T1000 (cell line): ENCODE measurements at regions not wholly inside any gene's neighbourhood (a gene's known extent, or its start where the extent isn't known, plus 50 kb on each side); places are given as distances from the start of the nearest gene placed in this dataset.
"Not testable (repeated sequence)": the region's sequence is repeated elsewhere in the genome, so short reads cannot be mapped to it uniquely, and the experiment has no call there.

Experiments used
- DNase-seq: peaks from one replicate; lab custom pipeline; 2025; ENCODE audit warnings: mixed read lengths; lab: John Stamatoyannopoulos, UW

DNA sequence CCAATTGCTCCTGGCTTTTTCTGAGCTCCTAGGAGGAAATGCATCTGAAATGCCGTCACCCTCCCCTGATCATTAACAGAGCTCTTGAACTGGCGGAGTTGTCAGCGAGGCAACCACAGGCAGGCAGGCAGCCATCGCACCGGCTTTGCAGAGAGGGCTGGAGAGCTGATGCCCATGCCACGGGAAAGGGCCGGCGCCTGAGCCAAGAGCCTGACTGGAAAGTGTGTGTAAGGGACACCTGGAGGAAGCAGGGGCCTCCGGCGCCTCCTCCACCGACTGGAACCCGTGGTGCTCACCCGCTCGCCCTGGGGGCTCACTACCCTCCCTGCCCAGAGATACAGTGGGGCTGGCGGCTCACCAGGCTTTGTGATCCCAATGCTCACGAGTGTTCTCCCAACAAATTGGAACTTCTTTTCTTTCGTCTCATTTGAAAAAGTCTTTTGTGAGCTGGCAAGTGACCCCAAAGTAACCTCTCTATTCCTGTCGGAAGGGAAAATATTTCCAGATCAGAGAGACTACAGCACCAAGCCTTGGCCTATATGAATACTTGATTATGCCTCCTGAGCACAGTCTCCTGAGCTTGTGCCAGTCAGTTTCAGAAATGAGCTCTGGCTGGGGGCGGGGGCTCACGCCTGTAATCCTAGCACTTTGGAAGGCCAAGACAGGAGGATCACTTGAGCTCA is 97.7 kb upstream of the SLC25A33 start:
- DNase-seq = no peak

- DNase-seq = no peak
These were observed 96.9 kb upstream of the SLC25A33 start for GRCh38 chr1:9442278-9442846.

- DNase-seq = no peak
These were observed 96.3 kb upstream of the SLC25A33 start for GRCh38 chr1:9442986-9443385.

GRCh38 chr1:9443913-9444445 is 95.3 kb upstream of the SLC25A33 start:
- no peak for DNase-seq

DNA sequence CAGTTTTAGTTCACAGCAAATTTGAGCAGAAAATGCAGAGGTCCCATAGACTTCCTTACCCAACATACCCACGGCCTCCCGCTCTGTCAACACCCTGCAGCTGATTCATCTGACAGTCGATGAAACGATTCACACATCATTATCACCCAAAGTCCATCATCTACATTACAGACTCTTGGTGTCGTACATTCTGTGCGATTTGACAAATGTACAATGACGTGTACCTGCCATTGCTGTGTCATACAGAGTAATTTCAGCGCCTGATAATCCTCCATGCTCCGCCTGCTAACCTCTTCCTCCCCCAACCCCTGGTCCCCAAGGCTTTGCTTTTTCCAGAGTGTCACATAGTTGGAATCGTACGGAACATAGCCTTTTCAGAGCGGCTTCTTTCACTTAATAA is 94.7 kb upstream of the SLC25A33 start:
- no peak for DNase-seq

DNA sequence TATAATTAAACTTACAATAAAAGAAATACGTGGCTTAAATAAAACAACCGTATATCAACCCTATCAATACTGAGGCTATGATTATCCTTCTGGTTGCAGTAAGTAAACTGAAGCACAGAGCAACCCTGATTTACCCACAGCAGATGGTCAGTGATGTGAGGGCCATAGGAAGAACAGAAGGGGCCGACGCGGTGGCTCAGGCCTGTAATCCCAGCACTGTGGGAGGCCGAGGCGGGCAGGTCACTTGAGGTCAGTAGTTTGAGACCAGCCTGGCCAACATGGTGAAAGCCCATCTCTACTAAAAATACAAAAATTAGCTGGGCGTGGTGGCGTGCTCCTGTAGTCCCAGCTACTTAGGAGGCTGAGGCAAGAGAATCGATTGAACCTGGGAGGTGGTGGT is 94.2 kb upstream of the SLC25A33 start:
- DNase-seq = not testable (repeated sequence)

- DNase-seq = no peak
These were observed 91.9 kb upstream of the SLC25A33 start for GRCh38 chr1:9447215-9447960.

- DNase-seq = no peak
These were observed 90.8 kb upstream of the SLC25A33 start for GRCh38 chr1:9448132-9449109.

DNA sequence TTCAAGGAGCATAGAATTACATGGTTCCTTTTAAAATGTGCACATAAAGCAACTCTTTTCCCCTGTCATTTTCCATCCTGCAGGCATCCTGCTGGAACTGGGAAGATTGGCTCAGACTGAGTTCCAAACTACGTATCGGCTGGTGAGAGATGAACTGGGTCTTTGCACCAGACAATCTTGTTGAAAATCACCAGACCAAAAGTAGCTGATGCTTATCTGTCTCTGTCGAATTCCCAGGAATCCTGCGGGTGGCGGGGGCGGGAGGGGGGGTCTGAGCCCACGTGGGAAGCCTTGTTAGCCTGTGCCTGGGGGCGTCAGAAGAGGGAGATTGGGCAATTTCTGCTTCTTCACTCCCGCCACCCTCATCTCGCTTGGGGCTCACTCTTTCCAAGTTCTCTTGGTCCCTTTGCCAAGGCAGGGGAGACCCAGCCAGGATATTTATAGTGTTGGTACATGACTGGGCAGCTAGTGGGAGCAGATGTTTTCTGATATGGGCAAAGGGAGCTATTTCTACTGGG is 90.1 kb upstream of the SLC25A33 start:
- peak; percentile 14 for DNase-seq

DNA sequence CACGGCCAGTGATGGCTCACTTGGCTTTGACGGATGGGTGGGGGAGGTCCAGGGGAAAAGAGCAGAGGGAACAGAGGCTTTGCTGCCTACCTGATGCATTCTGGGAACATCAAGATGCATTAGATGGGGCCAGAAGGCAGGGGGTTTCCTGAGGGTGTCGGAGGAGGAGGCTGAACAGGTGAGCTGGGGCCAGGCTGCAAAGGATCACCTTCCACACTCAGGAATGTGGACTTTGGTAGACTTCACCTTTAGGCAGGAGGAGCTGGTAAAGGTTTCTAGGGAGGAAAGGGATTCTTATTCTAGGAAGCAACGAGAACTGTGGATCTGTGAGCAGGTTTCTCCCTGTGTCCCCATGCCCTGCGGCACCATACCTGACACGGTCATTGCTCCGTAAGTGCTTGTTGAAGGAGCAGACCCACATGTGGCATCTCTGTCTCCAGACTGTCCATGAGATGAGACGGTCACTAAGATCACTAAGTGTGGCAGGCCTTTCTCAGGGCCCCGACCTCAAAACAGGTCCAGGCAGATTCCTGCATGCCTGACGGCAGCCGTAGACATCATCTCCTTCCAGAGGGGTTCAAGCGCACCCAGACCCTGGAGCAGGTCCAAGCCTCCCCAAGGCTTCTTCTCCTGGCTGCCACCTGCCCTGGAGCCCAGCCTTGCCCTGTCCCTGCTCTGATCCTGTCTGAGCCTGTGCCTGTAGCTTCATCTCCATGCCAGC is 89.1 kb upstream of the SLC25A33 start:
- no peak for DNase-seq

GRCh38 chr1:9451081-9451480 is 88.2 kb upstream of the SLC25A33 start:
- no peak for DNase-seq

DNA sequence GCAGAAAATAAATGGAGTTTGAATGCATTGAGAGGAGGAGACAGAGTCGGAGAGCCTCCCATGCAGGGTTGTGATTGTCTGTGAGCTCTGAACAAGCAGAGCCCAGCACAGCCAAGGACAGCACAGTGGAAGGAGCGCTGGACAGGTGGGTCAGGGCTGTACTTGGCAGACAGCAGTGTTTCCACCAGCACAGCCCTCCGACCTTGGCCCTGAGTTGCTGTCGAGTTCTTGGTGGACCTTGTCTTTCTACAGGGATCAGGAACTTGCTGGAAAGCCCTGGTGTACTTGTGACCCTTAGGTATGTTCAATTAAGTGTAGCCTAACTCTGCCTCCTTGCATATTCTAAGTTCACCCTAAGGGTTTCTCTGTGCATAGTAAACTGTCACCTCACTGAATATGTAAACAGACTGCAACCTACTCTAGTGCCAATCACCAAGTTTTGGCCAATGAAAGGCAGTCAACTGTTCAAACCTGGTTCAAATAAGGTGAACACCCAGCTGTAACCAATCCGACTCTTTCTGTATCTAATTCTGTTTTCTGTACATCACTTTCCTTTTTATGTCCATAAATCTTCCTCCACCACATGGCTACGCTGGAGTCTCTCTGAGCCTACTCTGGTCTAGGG is 86.6 kb upstream of the SLC25A33 start:
- DNase-seq = no peak

DNA sequence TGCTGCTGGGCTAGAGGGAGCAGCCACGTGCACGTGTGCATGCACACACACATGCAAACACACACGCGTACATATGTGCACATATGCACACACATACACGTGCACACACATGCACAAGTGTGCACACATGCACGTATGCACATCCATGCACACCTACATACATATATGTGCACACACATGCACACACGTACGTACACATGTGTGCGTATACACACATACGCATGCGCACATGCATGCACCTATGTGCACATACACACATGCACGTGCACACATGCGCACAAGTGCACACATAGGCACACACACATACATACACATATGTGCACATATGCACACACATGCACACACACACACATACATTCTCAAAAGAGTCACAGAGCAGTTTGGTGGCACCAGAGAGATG is 85.9 kb upstream of the SLC25A33 start:
- DNase-seq = no peak

GRCh38 chr1:9453779-9454418 is 85.4 kb upstream of the SLC25A33 start:
- no peak for DNase-seq

- DNase-seq = no peak
These were observed 84.7 kb upstream of the SLC25A33 start for GRCh38 chr1:9454494-9455066.

DNA sequence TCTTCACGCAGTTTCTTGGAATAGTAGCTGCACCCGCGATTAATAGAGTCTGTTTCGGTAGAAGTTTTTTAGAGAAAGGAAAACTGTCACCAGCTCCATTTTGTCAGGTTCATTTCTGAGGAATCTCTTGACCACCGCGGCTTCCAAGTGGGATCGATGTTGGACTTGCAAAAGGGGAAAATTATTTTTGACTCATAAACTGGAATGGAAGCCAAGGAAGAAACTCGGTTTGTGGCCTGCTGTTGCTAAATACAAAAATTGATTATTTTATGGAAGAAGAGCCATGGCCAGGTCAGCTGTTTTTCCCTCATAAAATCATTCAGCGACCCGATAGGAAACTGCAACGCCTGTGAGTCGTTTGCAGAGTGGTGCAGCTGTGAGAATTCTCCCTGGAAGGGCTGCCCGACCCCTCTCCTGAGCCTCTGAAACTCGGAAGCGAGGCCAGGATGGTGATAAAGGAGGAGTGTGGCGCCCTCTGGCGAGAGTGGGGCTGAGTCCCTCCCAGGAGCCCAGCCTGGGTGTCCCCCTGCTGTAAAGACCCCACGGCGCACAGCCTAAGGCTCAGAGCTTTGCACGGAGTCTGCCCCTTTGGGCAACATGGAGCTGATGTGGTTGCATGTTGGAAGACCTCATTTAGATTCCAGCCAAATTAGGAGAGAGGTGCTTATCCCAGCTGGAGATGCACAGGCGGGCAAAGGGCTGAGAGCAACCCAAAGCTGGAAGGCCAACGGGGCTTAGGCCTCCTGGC is 83.6 kb upstream of the SLC25A33 start:
- DNase-seq = no peak

GRCh38 chr1:9456833-9457232 is 82.4 kb upstream of the SLC25A33 start:
- DNase-seq = no peak

GRCh38 chr1:9459816-9460407 is 79.4 kb upstream of the SLC25A33 start:
- no peak for DNase-seq
